Left lung (tissue), 4 donors: ENCODE measurements at regions not wholly inside any gene's neighbourhood (a gene's known extent, or its start where the extent isn't known, plus 50 kb on each side); places are given as distances from the start of the nearest gene placed in this dataset.

Experiments
- ATAC-seq: fragments of 200-7000 bp; cut with Tn5 transposase; one replicate; pipeline ENCODE4 v1.9.1; 2020; ENCODE audit warnings: moderate library complexity
- DNase-seq, 4 donors: peaks; one replicate each; pipeline ENCODE4 v3.0.0-alpha.2; 2013 to 2020
- H3K27ac ChIP-seq, 2 donors: fragments of 200-600 bp; sonication (generic) in 1 of 2; one replicate each; pipeline versions ENCODE4 v1.5.0 to v1.8.0; 2020 to 2021
- H3K27me3 ChIP-seq, 2 donors: fragments of 200-600 bp; sonication (generic) in 1 of 2; one replicate each; pipeline versions ENCODE4 v1.5.0 to v1.8.0; 2020 to 2021
- H3K36me3 ChIP-seq, 2 donors: fragments of 200-600 bp; sonication (generic) in 1 of 2; one replicate each; pipeline versions ENCODE4 v1.5.0 to v1.8.0; 2020 to 2021
- H3K4me1 ChIP-seq, 2 donors: fragments of 200-600 bp; one replicate each; pipeline ENCODE4 v1.8.0; 2021
- H3K4me3 ChIP-seq, 2 donors: fragments of 200-600 bp; sonication (generic) in 1 of 2; one replicate each; pipeline versions ENCODE4 v1.5.0 to v1.8.0; 2020 to 2021; ENCODE audit warnings: mild to moderate bottlenecking in 1 of 2
- H3K9me3 ChIP-seq, 2 donors: fragments of 200-600 bp; sonication (generic) in 1 of 2; one replicate each; pipeline versions ENCODE4 v1.5.0 to v1.8.0; 2020 to 2021
- CTCF ChIP-seq, 2 donors: fragments of 200-600 bp; sonication (generic) in 1 of 2; IDR thresholded peaks; one replicate each; pipeline versions ENCODE4 v1.5.0 to v1.8.0; 2021; ENCODE audit warnings: antibody characterized with exemption in 2 of 2
- intact Hi-C, 2 donors: fragments of 100-400 bp; cut with DNase I; formaldehyde crosslinking; loops; one replicate each; pipeline versions ENCODE4 v1.11.2 to v1.14.2; 2022
- donor health status: DM: no; HTN: yes; CAD: no.
- donor health status: DM: no; HTN: no; CAD: no.

- Histone ChIP-seq H3K27me3 (no peaks in the 10 kb centered on the region), H3K4me3 (no peak overlapping the region), H3K36me3 (no peaks in the 10 kb centered on the region), H3K27ac (no peak overlapping the region), H3K4me1 (no peaks in the 10 kb centered on the region), H3K9me3 (no peaks in the 10 kb centered on the region)
- DNase-seq (no peak), ATAC-seq (no peak)
- intact Hi-C loops, result no loop called here
- TF ChIP-seq CTCF (IDR thresholded peaks at IDR 0.05), result no peak
Observed at GRCh38 chr3:159238646-159239045, 436.8 kb downstream of the MFSD1 start.

- no peak for TF ChIP-seq CTCF (IDR thresholded peaks at IDR 0.05)
- intact Hi-C loops, result no loop called here
- Histone ChIP-seq H3K27me3 (no peaks in the 10 kb centered on the region), H3K4me3 (no peak overlapping the region), H3K4me1 (no peaks in the 10 kb centered on the region), H3K9me3 (no peaks in the 10 kb centered on the region), H3K36me3 (no peaks in the 10 kb centered on the region), H3K27ac (no peak overlapping the region)
- no peak for ATAC-seq
- no peak for DNase-seq
Observed at GRCh38 chr3:159239059-159239458, 437.2 kb downstream of the MFSD1 start.

GRCh38 chr3:159244933-159245332, 443.1 kb downstream of the MFSD1 start:
- Histone ChIP-seq H3K27me3 (no peaks in the 10 kb centered on the region), H3K4me3 (no peak overlapping the region), H3K36me3 (no peaks in the 10 kb centered on the region), H3K4me1 (no peaks in the 10 kb centered on the region), H3K9me3 (no peaks in the 10 kb centered on the region), H3K27ac (no peak overlapping the region)
- DNase-seq (no peak), ATAC-seq (no peak)
- no peak for TF ChIP-seq CTCF (IDR thresholded peaks at IDR 0.05)
- intact Hi-C loops, result no loop called here

- Histone ChIP-seq H3K27me3 (no peaks in the 10 kb centered on the region), H3K9me3 (peaks cover 0 to 3% of the 10 kb centered on the region in 2 donors), H3K36me3 (no peaks in the 10 kb centered on the region), H3K4me3 (no peak overlapping the region), H3K27ac (no peak overlapping the region), H3K4me1 (no peaks in the 10 kb centered on the region)
- intact Hi-C loops, result no loop called here
- no peak for DNase-seq
- ATAC-seq, result no peak
- no peak for TF ChIP-seq CTCF (IDR thresholded peaks at IDR 0.05)
Observed at GRCh38 chr3:159245871-159246270, 444.0 kb downstream of the MFSD1 start.

GRCh38 chr3:159246385-159246784, 444.5 kb downstream of the MFSD1 start:
- Histone ChIP-seq H3K9me3 (peaks cover 0 to 3% of the 10 kb centered on the region in 2 donors), H3K27ac (no peak overlapping the region), H3K4me3 (no peak overlapping the region), H3K4me1 (no peaks in the 10 kb centered on the region), H3K27me3 (no peaks in the 10 kb centered on the region), H3K36me3 (no peaks in the 10 kb centered on the region)
- TF ChIP-seq CTCF (IDR thresholded peaks at IDR 0.05), result no peak
- no peak for DNase-seq
- intact Hi-C loops, result no loop called here
- ATAC-seq, result no peak
